NOMO-1 (cell line): ENCODE measurements at regions not wholly inside any gene's neighbourhood (a gene's known extent, or its start where the extent isn't known, plus 50 kb on each side); places are given as distances from the start of the nearest gene placed in this dataset.

ENCODE experiments used
- DNase-seq, 2 experiments: peaks; one replicate each; lab custom pipeline; 2025; ENCODE audit not compliant: unreplicated experiment in 2 of 2; lab: John Stamatoyannopoulos, UW

- no peak for DNase-seq
Measured at GRCh38 chr2:14530506-14530905, 102.0 kb upstream of the LRATD1 start.

DNA sequence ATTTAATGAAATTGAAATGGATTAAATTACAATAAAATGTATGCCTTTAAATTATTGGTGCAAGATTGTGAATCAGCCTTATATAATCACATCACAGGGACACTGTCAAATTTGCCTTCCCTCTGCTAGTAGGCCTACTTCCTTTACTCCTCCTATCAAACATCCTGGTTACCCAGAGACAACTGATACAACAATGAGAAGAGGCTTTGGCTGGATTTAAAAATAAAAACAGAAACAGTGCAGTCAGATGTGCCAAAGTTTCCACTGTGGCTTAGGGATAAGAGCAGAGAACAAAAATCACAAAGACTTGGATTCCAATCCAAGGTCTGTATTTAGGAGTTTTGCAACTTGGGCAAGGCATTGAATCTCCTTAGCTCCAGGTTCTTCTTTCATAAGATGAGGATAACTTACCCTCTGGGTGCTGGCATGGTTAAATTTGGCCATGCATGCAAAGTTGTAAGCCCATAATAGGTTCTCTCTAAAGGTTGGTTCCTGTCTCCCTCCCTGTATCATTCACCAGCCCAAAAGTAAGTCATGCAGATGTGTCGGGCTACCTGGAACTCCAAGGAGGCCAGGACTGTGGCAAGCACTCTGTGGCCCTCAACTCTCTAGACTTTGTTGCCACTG is 99.3 kb upstream of the LRATD1 start:
- no peak for DNase-seq

- DNase-seq: no peak
Measured at GRCh38 chr2:14535156-14535555, 97.4 kb upstream of the LRATD1 start.

GRCh38 chr2:14536976-14537375 is 95.5 kb upstream of the LRATD1 start:
- DNase-seq: no peak

DNA sequence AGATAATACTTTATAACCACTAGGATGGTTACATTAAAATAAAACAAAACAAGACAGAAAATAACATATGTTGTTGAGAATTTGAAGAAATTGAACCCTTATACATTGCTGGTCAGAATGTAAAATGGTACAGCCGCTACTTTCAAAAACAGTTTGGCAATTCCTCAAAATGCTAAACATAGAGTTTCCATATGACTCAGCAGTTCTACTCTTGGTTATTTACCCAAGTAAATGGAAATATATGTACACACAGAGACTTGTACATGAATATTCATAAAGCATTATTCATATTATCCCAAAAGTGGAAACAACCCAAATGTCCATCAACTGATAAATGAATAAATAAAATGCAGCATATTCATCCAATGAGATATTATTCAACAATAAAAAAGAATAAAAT is 92.5 kb upstream of the LRATD1 start:
- no peak for DNase-seq

GRCh38 chr2:14543284-14543683 is 89.2 kb upstream of the LRATD1 start:
- DNase-seq: no peak

GRCh38 chr2:14544247-14544646 is 88.3 kb upstream of the LRATD1 start:
- no peak for DNase-seq

DNA sequence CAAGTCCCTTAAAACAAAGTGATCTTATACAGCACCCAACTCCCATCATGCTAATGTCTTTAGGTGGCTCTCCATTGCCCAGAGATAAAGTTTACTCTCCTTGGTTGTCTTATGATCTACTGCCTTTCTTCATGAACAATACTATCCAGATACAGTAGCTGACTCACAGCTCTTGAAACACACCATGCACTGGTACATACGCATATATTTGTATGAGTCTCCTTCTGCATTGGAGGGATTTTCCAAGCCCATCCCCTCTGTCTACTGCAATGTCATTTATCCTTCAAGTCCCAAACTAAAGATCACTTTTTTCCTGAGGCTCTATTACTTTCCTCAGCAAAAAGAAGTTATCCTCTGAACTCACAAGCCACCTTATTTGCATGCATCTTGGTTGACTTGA is 84.7 kb upstream of the LRATD1 start:
- DNase-seq: no peak

DNA sequence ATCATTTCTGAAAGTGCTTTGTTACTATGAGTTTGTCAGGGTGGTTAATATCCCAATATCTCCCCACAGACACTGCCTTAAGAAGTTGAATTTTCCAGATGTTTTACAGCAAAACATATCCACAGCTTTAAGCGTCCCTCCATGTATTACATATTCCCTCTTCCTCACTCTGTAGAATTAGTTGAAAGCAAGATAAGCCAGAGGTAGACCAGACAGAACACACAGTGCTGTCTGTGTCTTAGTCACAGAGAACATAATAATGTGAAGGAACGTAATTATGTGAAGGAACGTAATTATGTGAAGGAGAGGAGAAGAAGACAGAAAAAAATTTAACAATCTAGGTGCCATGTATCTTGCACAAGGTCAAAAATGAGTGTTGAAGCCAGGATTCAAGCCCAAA is 81.9 kb upstream of the LRATD1 start:
- DNase-seq: no peak

GRCh38 chr2:14551069-14551468 is 81.4 kb upstream of the LRATD1 start:
- no peak for DNase-seq

DNA sequence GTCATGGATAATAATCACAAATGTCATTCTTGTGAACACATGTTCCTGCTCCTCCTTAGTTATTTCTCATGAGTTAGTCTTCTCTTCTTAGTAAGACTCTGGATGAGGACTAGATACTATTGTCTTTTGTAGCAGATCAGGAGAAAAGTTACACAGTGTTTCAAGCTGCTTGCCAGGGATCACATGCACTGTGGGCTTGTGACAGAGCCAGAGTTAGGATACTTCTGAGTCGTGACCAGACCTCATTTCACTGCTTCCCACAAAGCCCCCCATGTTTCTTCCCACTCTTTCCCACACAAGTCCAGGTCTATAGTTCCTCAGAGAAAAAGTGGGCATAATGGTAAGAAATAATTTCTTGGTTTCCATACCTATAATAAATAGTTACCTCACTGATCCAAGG is 80.2 kb upstream of the LRATD1 start:
- no peak for DNase-seq

DNA sequence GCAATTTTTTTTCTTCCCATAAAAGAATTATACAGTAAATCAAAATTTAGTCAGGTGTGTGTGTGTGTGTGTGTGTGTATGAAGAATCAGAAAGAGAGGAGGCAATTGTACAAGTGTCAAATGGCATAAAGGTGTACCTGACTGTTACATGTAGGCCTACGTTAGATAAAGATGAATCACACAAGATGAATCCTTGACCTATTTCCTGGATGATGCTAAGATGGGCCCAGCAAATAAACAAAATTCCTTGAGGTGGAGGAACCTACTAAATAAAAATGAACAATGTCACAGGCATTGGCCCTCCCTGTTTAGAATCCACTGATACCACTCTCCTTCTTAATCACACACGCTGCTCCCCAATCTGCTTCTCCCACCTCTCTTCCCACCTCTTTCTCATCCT is 79.7 kb upstream of the LRATD1 start:
- no peak for DNase-seq

DNA sequence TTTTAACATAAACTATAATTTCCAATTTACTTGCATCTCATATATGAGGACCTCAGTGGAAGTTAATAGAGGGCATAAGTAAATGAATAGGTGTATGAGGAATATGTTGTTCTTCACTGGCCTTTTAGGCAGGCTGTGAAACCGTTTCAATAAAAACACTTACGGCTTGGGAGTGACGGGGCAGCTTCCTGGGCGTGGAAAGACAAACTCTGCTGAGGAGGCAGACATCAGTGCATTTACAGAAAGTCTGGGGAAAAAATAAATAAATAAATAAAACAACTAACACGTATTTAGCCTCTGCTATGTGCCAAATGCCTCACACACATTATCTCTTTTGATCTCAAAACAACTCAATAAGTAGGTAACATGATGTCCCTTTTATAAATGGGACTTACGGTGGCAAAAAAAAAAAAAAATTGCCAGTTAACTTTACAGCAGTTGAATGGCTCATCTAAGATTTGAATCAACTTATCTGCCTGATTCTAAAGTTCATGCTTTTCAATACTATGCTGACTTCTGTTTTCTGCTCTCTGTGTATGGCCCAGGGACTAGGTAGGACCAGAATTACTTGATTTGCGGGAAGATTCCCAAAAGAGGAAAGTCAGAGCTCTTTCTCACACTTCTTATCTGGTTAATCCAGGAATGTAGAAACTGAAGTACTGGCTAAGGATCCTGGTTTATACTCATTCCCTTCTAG is 77.5 kb upstream of the LRATD1 start:
- no peak for DNase-seq

GRCh38 chr2:14557111-14557510 is 75.4 kb upstream of the LRATD1 start:
- no peak for DNase-seq

DNA sequence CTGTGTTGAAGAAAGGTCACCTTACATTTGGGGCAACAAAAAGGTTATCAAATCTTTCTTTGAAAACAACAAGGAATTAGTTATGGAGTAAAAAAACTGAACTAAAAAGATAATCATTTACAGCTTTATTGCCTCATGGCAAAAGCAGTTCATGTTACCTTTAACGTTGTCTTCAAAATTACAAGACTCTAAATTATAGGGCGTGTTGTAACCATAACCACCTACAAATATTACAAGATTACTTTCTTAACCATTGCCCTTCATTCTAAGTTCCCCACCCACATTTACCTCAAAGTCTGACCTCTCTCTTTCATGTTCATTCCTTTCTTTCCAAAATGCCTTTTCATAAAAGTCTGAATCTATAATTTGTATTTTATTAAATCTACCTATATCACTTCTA is 74.6 kb upstream of the LRATD1 start:
- no peak for DNase-seq

DNA sequence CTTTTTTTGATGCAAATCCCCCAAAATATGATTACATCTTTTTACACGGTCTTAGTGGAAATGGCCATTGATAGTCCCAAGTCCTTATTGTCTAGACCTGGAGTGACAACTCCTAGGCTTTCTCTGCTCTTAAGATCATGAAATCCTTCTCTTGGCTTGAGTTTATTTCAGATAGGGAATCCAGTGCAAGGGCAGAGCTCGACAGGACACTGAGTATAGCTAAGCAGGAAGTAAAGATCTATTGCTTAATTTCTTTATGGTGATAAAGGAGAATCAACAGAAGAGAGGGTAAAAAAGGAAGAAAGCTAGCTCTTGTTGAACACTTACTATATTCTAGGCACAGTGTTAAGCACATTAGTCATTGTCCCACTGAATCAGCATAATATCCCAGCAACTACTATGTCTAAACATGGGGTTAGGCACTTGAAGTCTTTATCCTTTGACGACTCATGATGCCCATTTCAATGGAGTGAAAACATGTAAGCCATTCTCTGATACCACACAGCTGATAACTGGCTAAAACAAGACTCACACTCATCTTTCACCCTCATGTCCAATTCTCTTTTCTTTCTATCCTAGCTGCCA is 74.1 kb upstream of the LRATD1 start:
- no peak for DNase-seq

- no peak for DNase-seq
Measured at GRCh38 chr2:14560716-14561115, 71.8 kb upstream of the LRATD1 start.

- no peak for DNase-seq
Measured at GRCh38 chr2:14563324-14563723, 69.2 kb upstream of the LRATD1 start.

- DNase-seq: no peak
Measured at GRCh38 chr2:14565666-14566065, 66.9 kb upstream of the LRATD1 start.

- DNase-seq: no peak
Measured at GRCh38 chr2:14567561-14567960, 65.0 kb upstream of the LRATD1 start.

GRCh38 chr2:14569294-14569693 is 63.2 kb upstream of the LRATD1 start:
- no peak for DNase-seq

- DNase-seq: no peak
Measured at GRCh38 chr2:14572633-14573032, 59.9 kb upstream of the LRATD1 start.
